Epithelial cell of esophagus (primary cell): ENCODE measurements at regions not wholly inside any gene's neighbourhood (a gene's known extent, or its start where the extent isn't known, plus 50 kb on each side); places are given as distances from the start of the nearest gene placed in this dataset.
A peak's percentile ranks its signal among the peaks of the same experiment; 100 is the strongest.
"Not testable (repeated sequence)": the region's sequence is repeated elsewhere in the genome, so short reads cannot be mapped to it uniquely, and the experiment has no call there.

Experiments used
- DNase-seq: peaks from one replicate; pipeline ENCODE4 v3.0.0; 2010; ENCODE audit warnings: low read depth
- H3K4me3 ChIP-seq: 2 replicates; pipeline ENCODE4 v1.5.1; 2011; ENCODE audit warnings: mild to moderate bottlenecking, low read length, control low read depth
- CTCF ChIP-seq: IDR thresholded peaks from 2 replicates; pipeline ENCODE4 v1.5.1; 2011; ENCODE audit warnings: low read depth, mild to moderate bottlenecking, low read length, control low read depth, inconsistent platforms; ENCODE audit not compliant: insufficient read depth; ENCODE audit errors: missing control alignments

GRCh38 chr4:107419052-107419451 is 301.0 kb downstream of the PAPSS1 start:
- no peak for TF ChIP-seq CTCF
- DNase-seq, result no peak
- no peak overlapping the region for H3K4me3 ChIP-seq

DNA sequence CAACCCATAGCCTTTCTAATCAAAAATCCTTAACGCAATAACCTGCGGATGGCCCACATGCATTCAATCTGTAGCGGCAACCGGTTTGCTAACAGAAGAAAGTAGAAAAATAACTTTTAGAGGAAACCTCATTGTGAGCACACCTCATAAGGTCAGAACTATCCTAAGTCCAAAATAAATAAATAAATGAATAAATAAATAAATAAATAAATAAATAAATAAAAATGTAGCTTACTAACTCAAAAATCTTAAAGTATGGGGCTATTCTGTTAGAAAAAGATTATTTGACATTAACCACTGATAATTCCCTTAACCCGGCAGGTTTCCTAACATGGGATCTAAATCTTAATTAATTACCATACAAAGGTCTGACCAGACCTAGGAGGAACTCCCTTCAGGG is 304.5 kb downstream of the PAPSS1 start:
- DNase-seq, H3K4me3 ChIP-seq: not testable (repeated sequence)

- DNase-seq, H3K4me3 ChIP-seq: not testable (repeated sequence)
Observed at GRCh38 chr4:107409872-107410271, 310.2 kb downstream of the PAPSS1 start.

- peak; percentile 75 for DNase-seq
- H3K4me3 ChIP-seq, result no peak overlapping the region
- TF ChIP-seq CTCF, result no peak
Observed at GRCh38 chr4:107408968-107409367, 311.1 kb downstream of the PAPSS1 start.

GRCh38 chr4:107404591-107405300 is 315.3 kb downstream of the PAPSS1 start:
- no peak for DNase-seq
- no peak for TF ChIP-seq CTCF
- H3K4me3 ChIP-seq, result no peak overlapping the region

GRCh38 chr4:107402291-107402690 is 317.7 kb downstream of the PAPSS1 start:
- no peak for TF ChIP-seq CTCF
- no peak overlapping the region for H3K4me3 ChIP-seq
- no peak for DNase-seq

GRCh38 chr4:107392951-107393350 is 327.1 kb downstream of the PAPSS1 start:
- no peak for TF ChIP-seq CTCF
- DNase-seq, result peak; percentile 18
- H3K4me3 ChIP-seq, result no peak overlapping the region

DNA sequence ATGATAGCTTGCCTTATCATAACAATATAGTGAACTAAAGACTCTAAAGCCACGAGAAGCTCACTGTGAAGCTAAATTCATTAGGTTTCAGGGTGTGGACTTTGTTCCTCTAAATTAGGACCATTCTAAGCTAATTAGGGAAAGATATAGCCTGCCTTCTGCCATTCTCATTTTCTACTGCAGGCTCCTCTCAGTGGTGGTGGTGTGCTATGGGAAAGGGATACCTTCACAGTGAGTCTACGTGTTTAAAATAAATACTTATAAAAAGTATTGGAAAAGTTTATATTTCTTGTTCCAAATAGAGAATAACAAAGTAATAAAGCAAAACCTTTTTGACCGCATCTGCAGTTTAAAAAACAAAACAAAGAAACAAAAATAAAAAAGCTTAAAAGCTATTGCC is 327.7 kb downstream of the PAPSS1 start:
- no peak for TF ChIP-seq CTCF
- no peak for DNase-seq
- H3K4me3 ChIP-seq, result no peak overlapping the region
